ENCODE measurements at regions not wholly inside any gene's neighbourhood (a gene's known extent, or its start where the extent isn't known, plus 50 kb on each side); places are given as distances from the start of the nearest gene placed in this dataset.

DNA sequence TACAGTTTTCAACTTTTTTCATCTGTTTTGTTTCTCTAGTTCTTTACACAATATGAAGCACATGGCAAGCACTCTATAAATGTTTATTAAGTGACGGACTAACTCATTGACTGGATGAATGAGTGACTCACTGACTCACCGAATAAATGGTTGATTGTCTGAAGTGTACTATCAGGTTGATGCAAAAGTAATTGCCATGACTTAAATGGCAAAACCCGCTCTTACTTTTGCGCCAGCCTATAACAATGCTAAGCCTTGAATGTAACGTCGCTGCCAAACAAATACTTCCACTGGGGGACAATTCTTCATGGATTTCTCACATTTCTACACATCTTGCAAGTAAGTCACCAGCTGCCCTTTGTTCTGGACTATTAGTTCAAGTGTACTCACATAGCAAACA, 109.0 kb upstream of the KCTD3 start:
- intact Hi-C loops (cut with DNase I; ENCODE audit: low total_unique reads), result no loop called here
- Histone ChIP-seq H3K4me1 (no peaks in the 10 kb centered on the region), H3K27ac (no peak overlapping the region), H3K9me3 (no peaks in the 10 kb centered on the region), H3K27me3 (no peaks in the 10 kb centered on the region), H3K36me3 (no peaks in the 10 kb centered on the region), H3K4me3 (no peak overlapping the region)
- no peak for DNase-seq (ENCODE audit: low spot score in 2 of 2)
- TF ChIP-seq POLR2A (IDR thresholded peaks at IDR 0.05) (no peak), POLR2AphosphoS5 (IDR thresholded peaks at IDR 0.05) (no peak)
- TF ChIP-seq, protein P1, sequence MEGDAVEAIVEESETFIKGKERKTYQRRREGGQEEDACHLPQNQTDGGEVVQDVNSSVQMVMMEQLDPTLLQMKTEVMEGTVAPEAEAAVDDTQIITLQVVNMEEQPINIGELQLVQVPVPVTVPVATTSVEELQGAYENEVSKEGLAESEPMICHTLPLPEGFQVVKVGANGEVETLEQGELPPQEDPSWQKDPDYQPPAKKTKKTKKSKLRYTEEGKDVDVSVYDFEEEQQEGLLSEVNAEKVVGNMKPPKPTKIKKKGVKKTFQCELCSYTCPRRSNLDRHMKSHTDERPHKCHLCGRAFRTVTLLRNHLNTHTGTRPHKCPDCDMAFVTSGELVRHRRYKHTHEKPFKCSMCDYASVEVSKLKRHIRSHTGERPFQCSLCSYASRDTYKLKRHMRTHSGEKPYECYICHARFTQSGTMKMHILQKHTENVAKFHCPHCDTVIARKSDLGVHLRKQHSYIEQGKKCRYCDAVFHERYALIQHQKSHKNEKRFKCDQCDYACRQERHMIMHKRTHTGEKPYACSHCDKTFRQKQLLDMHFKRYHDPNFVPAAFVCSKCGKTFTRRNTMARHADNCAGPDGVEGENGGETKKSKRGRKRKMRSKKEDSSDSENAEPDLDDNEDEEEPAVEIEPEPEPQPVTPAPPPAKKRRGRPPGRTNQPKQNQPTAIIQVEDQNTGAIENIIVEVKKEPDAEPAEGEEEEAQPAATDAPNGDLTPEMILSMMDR (IDR thresholded peaks at IDR 0.05), result no peak

DNA sequence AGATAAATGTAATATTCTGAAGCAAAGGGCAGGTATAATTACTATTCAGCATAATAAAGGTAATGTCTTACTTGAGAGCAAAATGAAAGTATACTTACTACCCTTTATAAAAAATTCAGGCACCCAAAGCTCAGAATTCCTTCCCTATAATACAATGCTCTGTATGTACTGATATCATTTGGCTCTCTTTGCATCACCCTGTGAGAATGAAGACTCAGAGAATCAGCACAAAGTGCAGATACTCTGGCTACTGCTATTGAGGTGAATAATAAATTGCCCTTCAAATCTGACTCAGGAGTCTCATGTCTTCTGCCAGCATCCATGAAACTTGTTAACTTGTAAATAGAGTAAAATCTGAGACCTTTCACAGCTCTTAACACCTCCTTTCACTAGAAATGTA, 108.5 kb upstream of the KCTD3 start:
- intact Hi-C loops (cut with DNase I; ENCODE audit: low total_unique reads), result no loop called here
- DNase-seq (ENCODE audit: low spot score in 2 of 2), result no peak
- no peaks in the 10 kb centered on the region for H3K9me3 ChIP-seq
- no peaks in the 10 kb centered on the region for H3K4me1 ChIP-seq
- no peaks in the 10 kb centered on the region for H3K36me3 ChIP-seq
- no peak overlapping the region for H3K27ac ChIP-seq
- TF ChIP-seq POLR2A (IDR thresholded peaks at IDR 0.05) (no peak), POLR2AphosphoS5 (IDR thresholded peaks at IDR 0.05) (no peak)
- TF ChIP-seq, protein P1 (IDR thresholded peaks at IDR 0.05), result no peak
- no peaks in the 10 kb centered on the region for H3K27me3 ChIP-seq
- no peak overlapping the region for H3K4me3 ChIP-seq

DNA sequence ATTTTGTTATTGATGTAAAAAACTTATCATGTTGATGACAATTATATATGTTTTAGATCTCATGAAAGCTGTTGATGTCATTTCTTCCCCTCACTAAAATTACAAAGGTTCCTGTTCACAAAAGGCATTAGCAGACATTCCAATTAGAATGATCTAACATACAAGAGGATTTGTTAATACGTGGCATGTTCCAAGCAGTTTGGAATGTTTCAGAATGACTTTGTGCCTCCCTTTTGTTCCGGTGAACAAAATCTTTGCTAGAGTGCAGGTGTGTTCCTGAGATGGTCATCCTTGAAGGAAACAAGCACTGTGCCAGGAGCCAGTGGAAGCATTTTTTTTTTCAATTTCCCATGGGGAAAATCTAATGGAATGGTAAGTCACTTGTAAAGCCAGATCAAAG, 108.0 kb upstream of the KCTD3 start:
- H3K4me3 ChIP-seq, result no peak overlapping the region
- H3K27ac ChIP-seq, result no peak overlapping the region
- DNase-seq (ENCODE audit: low spot score in 2 of 2), result no peak
- H3K36me3 ChIP-seq, result no peaks in the 10 kb centered on the region
- no peaks in the 10 kb centered on the region for H3K4me1 ChIP-seq
- no peaks in the 10 kb centered on the region for H3K9me3 ChIP-seq
- no peaks in the 10 kb centered on the region for H3K27me3 ChIP-seq
- intact Hi-C loops (cut with DNase I; ENCODE audit: low total_unique reads), result no loop called here
- TF ChIP-seq POLR2A (IDR thresholded peaks at IDR 0.05) (no peak), POLR2AphosphoS5 (IDR thresholded peaks at IDR 0.05) (no peak)
- TF ChIP-seq, protein P1 (IDR thresholded peaks at IDR 0.05), result no peak

DNA sequence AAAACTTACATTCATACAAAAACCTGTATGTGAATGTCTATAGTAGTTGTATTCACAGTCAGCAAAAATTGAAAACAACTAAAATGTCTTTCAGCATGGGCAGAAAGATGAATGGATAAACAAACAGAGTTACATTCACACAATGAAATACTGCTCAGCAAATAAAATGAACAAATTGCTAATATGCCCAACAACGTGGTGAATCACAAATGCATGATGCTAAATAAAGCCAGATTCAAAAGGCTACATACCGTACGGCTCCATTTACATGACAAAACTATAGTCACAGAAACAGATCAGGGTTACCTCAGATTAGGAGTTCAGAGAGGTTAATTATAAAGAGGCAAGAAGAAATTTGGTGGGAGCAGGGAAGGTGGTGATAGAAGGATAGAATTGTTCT, 100.7 kb upstream of the KCTD3 start:
- Histone ChIP-seq H3K27ac (no peak overlapping the region), H3K9me3 (no peaks in the 10 kb centered on the region), H3K36me3 (no peaks in the 10 kb centered on the region), H3K4me1 (no peaks in the 10 kb centered on the region), H3K27me3 (no peaks in the 10 kb centered on the region), H3K4me3 (no peak overlapping the region)
- intact Hi-C loops (cut with DNase I; ENCODE audit: low total_unique reads), result no loop called here
- TF ChIP-seq POLR2AphosphoS5 (IDR thresholded peaks at IDR 0.05), result no peak
- TF ChIP-seq POLR2A (IDR thresholded peaks at IDR 0.05), result no peak
- TF ChIP-seq, protein P1 (IDR thresholded peaks at IDR 0.05), result no peak
- DNase-seq (ENCODE audit: low spot score in 2 of 2), result no peak

DNA sequence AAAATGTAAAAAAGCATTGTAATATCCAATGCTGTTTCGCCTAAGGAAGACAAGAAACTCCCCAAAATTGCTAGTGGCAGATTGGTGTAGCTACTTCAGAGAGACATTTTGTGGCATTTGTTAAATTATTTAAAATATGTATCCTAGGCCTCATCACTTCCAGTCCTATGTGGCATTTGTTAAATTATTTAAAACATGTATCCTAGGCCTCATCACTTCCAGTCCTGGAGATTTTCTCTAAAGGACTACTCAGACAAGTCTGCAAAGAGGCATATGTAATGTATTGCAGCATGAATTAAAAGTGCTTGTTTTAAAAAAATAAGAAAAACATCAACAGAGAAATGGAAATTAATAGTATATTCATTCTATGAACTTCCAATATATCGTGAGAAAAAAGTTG, 95.6 kb upstream of the KCTD3 start:
- TF ChIP-seq, protein P1 (IDR thresholded peaks at IDR 0.05), result no peak
- TF ChIP-seq POLR2A (IDR thresholded peaks at IDR 0.05) (no peak), POLR2AphosphoS5 (IDR thresholded peaks at IDR 0.05) (no peak)
- intact Hi-C loops (cut with DNase I; ENCODE audit: low total_unique reads), result loop anchor here (5.0 kb wide), 1 partner anchor 874 kb away; no protein-coding TSS in a partner anchor
- DNase-seq (ENCODE audit: low spot score in 2 of 2), result no peak
- Histone ChIP-seq H3K36me3 (no peaks in the 10 kb centered on the region), H3K27me3 (no peaks in the 10 kb centered on the region), H3K27ac (no peak overlapping the region), H3K9me3 (no peaks in the 10 kb centered on the region), H3K4me3 (no peak overlapping the region), H3K4me1 (no peaks in the 10 kb centered on the region)
